ENCODE measurements at regions not wholly inside any gene's neighbourhood (a gene's known extent, or its start where the extent isn't known, plus 50 kb on each side); places are given as distances from the start of the nearest gene placed in this dataset.
A peak's percentile ranks its signal among the peaks of the same experiment; 100 is the strongest.

- no peaks in the 10 kb centered on the region for H3K36me3 ChIP-seq
- WGBS, 2 donors = 9 to 10% methylated on average over 12 of the region's 12 CpGs
- DNase-seq (peak in 4 of 6 donors; percentile 13 to 27 (median 20)), ATAC-seq (peak; percentile 78 to 85 (median 80)), FAIRE-seq (peak; percentile 57)
- H3K9me3 ChIP-seq = no peaks in the 10 kb centered on the region
- H3K27ac ChIP-seq = no peak overlapping the region
- no peaks in the 10 kb centered on the region for H3K27me3 ChIP-seq
- peak overlapping the region in 1 of 4 donors; percentile 7 for H3K4me3 ChIP-seq
- H3K4me1 ChIP-seq = no peaks in the 10 kb centered on the region
- TF ChIP-seq CTCF (IDR thresholded peaks at IDR 0.05) = no peak
- intact Hi-C loops (cut with DNase I) = no loop called here
Measured at GRCh38 chr4:110850461-110851442, 227.9 kb upstream of the PITX2 start.

GRCh38 chr4:110851989-110852388, 229.1 kb upstream of the PITX2 start:
- DNase-seq = no peak
- FAIRE-seq = no peak
- WGBS, 2 donors = 92 to 94% methylated on average over 2 of the region's 2 CpGs
- H3K27me3 ChIP-seq = no peaks in the 10 kb centered on the region
- no peak for TF ChIP-seq CTCF (IDR thresholded peaks at IDR 0.05)
- H3K4me1 ChIP-seq = no peaks in the 10 kb centered on the region
- H3K9me3 ChIP-seq = no peaks in the 10 kb centered on the region
- no peak overlapping the region for H3K4me3 ChIP-seq
- no peak overlapping the region for H3K27ac ChIP-seq
- ATAC-seq = no peak
- intact Hi-C loops (cut with DNase I) = no loop called here
- H3K36me3 ChIP-seq = no peaks in the 10 kb centered on the region

- H3K9me3 ChIP-seq = no peaks in the 10 kb centered on the region
Measured at GRCh38 chr4:110852793-110853192, 229.9 kb upstream of the PITX2 start.

GRCh38 chr4:110853242-110853641, 230.4 kb upstream of the PITX2 start:
- DNase-seq = no peak
- intact Hi-C loops (cut with DNase I) = no loop called here
- no peaks in the 10 kb centered on the region for H3K4me1 ChIP-seq
- TF ChIP-seq CTCF (IDR thresholded peaks at IDR 0.05) = no peak
- no peaks in the 10 kb centered on the region for H3K36me3 ChIP-seq
- no peaks in the 10 kb centered on the region for H3K27me3 ChIP-seq
- H3K4me3 ChIP-seq = no peak overlapping the region
- no peaks in the 10 kb centered on the region for H3K9me3 ChIP-seq
- WGBS, 2 donors = 89 to 91% methylated on average over 5 of the region's 5 CpGs
- ATAC-seq = no peak
- no peak overlapping the region for H3K27ac ChIP-seq
- FAIRE-seq = no peak

More at GRCh38 chr4:110852793-110853192, 229.9 kb upstream of the PITX2 start:
- FAIRE-seq = no peak
- intact Hi-C loops (cut with DNase I) = no loop called here
- 90 to 95% methylated on average over 3 of the region's 3 CpGs for WGBS, 2 donors
- no peak for ATAC-seq
- no peak for TF ChIP-seq CTCF (IDR thresholded peaks at IDR 0.05)
- Histone ChIP-seq H3K4me3 (no peak overlapping the region), H3K27ac (no peak overlapping the region), H3K4me1 (no peaks in the 10 kb centered on the region), H3K36me3 (no peaks in the 10 kb centered on the region), H3K27me3 (no peaks in the 10 kb centered on the region)
- DNase-seq = no peak
